ENCODE measurements at regions not wholly inside any gene's neighbourhood (a gene's known extent, or its start where the extent isn't known, plus 50 kb on each side); places are given as distances from the start of the nearest gene placed in this dataset.
"Not testable (repeated sequence)": the region's sequence is repeated elsewhere in the genome, so short reads cannot be mapped to it uniquely, and the experiment has no call there.

DNA sequence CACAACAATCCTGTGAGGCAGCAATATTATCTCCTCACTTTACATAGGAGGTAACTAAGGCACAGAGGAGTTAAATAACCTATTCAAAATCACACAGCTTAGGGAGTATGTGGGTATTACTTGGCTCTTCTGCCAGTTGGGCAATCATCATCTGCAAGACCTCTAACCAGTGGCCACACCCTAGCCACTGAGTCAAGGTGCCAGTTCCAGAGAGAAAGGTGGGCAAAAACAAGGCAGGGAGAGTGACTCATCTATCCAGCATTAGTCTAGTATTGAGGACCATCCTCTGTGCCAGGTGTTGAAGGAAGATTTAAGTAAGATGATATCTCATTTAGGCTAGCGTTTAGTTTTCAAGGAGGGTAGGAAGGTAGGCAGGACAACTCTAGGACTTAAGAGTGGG is 113.9 kb upstream of the EOLA2 start:
- DNase-seq (ENCODE audit: low spot score): no peak

DNA sequence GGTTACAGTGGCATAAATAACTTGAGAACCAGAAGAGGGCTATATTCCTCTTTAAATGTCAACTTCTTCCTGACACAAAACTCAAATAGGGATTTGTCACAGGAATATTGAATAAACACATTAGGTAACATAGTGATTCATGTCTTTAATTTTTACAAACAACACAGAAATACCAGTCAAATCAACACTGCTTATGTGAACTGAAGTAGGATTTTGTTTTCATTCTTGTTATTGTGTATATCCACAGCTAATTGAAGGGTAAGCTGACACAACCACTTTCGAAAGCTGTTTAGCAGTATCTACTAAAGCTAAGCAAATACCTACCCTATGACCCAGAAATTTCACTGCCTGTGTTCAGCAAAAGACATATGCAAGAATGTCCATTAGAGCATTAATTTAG is 120.4 kb upstream of the EOLA2 start:
- no peak for DNase-seq (ENCODE audit: low spot score)

DNA sequence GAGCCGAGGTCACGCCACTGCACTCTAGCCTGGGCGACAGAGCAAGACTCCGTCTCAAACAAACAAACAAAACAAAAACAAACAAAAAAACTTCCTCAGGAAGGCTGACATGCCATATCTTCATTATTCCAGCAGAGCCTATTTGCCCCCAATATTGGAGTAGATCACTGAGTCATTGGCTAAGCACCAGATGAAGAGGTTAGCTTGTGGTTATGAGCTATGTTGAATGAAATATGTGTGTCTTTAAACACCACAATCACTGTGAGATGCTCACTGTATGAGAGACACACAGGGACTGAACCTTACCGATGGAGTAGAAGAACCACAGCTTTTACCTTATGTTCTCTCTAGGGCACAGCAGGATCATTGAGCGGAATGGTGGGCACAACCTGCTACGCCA is 122.1 kb upstream of the EOLA2 start:
- no peak for DNase-seq (ENCODE audit: low spot score)

DNA sequence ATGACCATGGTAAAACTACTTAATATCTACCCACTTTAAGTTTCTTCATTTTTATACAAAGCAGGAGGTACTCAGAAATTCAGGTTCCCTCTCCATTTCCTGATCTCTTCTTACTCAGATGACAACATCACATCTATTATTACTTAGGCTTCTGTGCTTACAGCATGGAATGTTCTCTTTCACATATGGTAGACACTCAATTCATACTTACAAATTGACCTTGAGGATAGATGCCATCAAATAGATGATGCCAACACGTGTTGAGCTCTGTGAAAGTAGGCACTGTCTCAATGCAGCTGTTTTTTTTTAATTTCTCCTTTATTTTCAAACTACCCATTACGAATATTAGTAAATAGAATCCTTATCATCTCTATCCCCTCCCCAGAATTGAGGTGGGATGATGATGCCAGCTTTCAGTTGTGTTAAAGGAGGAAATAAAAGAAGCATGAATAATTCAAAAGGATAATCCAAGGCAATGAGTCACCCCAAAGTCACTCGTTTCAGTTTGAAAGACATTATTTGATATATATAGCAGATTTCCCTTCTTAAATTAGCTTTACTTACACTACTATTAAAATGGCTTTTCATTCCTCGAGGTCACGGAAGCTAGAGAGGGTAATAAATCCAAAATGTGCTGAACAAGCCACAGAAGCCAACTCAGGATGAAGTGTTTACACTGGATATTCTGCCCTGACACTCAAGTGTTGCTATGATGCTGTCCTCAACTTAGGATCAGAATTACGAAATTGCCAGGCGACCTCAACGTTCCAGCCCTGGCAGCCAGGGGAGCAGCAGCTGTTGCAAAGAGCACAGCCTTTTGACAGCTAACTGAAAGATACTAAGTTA is 124.2 kb upstream of the EOLA2 start:
- peak; percentile 21 for DNase-seq (ENCODE audit: low spot score)

DNA sequence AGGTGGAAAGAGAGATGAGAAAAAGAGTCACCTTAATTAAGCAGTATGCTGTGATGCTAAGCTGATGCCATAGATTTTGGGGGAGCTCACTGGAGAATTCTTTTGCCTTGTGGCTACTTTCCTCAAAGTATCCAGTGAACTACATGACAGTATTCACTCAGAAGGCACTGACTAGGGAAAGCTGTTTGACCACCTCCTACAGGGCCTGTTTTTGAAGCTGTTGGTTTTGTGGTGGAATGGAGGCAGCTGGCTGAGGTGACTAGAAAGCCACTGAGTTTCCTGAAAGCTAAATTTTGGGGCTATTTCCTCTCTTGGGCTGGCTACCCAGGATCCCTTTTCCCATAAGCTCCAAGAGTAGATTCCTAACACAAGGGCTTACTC is 124.8 kb upstream of the EOLA2 start:
- DNase-seq (ENCODE audit: low spot score): no peak

DNA sequence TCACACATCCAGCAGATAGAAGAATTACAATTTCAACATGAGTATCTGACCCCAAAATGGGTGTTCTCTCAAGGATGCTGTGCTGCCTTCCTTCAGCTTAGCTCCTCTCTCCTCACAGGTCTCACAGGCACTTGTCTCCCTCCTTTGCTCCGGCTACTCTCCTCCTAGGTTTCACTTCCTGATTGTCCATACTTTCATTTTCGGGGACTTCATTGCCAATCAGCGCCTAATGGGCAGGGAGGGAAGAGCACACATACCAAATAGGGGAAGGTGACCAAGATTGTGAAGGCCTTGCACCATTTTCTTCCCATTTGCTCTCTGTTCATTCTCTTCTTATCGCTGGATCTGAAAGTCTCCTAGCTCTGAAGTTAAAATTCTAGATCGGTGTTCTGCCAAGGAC is 125.4 kb upstream of the EOLA2 start:
- no peak for DNase-seq (ENCODE audit: low spot score)

DNA sequence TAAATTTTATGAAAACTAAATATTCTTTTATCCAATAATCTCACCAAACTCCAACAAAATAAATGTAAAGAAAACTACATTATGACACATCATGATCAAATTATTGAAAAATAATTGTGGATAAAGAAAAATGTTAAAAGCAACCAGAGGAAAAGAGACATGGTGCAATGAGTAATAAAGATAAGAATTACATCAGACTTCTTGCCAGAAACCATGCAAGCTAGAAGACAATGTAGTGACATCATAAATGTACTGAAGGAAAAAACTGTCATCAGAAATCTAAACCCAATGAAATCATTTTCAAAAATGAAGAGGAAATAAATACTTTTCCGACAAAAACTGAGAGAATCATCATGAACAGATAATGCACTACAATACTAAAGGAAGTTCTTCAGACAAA is 135.9 kb upstream of the EOLA2 start:
- DNase-seq (ENCODE audit: low spot score): no peak

DNA sequence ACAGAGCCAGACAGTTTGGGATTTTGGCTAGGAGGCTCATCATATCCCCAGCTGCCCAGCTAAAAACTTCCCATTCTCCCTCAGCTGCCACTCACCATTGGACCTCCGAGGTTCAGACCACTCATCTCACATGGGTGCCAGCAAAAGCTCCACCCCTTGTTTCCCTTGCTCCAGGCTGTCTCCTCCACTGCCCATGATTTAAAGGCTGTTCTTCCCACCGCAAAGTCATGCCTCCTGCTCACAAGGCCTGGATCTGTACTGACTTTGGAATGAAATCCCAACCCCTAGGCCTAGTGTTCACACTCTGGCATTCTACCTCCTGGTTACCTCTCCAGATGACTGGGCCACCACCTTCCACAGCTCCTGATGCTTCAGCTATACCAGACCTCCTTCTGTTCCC is 142.2 kb upstream of the EOLA2 start:
- DNase-seq (ENCODE audit: low spot score): no peak

DNA sequence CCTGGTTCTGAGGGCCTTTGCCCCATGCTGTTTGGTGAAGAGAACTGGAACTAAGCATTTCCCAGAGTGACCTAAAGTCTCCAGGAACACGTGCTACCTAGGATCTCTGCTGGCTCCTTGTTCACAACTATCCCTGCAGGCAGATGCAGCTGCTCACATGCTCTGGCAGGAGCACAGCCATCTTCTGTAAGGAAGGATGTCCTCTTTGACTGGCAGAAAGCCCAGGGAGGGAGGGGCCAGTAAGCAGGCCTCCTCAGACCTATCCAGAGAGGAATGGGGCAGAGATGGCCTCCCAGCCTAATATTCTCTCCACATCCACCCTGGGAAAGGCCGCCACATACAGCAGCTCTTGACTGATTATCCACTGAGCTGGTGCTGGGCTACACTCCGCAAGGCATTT is 142.8 kb upstream of the EOLA2 start:
- DNase-seq (ENCODE audit: low spot score): no peak

DNA sequence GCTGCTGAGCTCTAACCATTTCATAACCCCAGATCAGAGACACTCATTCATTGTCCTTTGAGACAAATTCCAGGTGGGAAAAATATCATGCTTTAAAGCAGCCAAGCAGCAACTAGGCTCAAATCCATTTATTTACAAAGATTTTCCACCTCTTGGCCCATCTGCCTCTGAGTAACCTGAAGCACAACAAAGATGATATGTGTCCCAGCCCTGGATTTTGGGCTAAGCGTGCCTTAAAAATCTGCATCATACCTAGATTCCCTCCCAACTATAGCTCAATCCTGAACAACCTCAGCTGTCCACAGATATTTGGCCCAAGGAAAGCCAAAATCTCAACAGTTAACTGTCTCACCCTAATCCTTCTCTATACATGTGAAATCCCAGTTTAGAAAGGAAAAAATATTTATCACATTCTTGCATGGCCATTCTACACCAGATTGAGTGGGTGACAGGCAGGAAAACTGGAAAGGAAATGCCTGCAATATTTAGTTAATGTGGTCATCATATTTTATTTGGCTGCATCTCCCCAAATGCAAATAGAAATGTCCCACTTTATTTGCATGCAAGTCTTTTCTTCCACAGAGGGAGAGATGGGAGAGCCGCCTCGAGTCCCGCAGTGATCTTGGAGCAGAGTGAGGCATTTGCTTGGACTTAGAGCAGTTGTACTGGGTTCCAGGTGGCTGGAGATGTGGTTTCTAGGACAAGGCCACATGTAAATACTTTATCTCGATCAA is 146.4 kb upstream of the EOLA2 start:
- peak; percentile 15 for DNase-seq (ENCODE audit: low spot score)

DNA sequence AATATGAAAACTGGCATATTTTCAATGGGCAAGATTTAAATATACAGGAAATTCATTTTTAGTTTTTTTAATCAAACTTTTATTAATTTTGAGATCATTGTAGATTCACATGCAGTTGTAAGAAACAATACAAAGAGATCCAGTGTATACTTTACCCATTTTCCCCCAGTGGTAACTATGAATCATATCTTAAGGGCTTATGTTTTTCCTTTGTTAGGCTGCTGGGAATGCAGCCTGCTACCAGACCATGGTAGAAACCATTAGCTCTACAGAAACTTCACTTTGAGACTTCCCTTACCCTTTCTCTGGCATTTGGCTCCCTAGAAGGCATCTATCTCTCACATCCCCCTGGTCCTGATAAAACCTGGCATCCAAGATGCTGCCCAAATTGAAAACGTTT is 147.6 kb upstream of the EOLA2 start:
- DNase-seq (ENCODE audit: low spot score): no peak

DNA sequence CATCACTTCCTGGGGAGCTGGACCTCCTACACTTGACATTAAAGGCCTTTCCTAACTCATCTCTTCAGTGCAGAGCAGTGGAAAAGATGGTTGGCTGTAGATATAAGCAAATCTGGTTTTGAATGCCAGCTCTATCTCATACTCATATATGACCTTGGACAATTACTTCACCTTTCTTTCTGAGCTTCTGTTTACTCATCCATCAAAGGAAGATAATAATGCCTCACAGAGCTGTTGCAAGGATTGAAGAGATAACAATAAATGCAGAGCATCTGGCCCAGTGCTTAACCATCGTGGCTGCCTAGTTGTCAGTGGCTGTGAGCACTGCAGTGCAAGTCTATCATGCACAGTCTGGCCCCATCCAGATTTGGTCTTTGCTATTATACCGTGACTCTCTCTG is 148.1 kb upstream of the EOLA2 start:
- no peak for DNase-seq (ENCODE audit: low spot score)

DNA sequence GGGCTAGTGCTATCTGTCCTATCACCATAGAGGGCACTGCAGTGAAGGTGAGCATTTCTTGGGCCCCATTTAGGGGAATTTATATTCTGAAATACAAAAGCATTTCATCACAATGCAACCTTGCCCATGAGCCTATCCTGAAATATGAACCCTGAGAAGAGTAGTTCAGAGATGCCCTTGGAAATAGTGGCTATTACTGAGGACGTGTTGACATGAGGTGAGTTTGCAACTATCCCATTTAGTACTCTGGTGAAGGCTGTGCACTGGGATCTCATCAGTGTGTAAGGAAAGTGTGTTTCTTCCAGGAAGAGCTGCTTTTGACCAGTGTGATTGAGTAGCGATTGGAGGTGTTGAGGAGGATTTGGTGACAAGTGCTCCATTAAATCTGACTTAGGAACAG is 149.3 kb upstream of the EOLA2 start:
- DNase-seq (ENCODE audit: low spot score): no peak

DNA sequence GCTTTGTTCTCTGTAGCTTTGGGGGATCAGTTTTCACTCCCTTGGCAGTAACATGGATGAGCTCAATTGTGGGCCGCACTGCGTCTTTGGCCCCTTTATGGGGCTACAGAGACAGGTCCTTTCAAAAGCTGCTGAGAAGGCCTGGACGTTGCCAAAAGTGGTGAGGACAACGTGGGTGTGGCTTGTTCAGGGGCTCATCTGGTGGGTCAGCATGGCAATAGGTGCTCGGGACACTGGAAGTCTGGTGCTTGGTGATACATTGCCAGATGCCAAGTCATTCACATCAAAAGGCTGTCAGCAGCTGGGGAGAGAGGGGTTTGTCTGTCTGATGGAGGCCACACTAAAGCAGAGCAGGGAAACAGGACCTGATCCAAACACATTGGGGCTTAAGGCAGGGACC is 149.8 kb upstream of the EOLA2 start:
- no peak for DNase-seq (ENCODE audit: low spot score)

DNA sequence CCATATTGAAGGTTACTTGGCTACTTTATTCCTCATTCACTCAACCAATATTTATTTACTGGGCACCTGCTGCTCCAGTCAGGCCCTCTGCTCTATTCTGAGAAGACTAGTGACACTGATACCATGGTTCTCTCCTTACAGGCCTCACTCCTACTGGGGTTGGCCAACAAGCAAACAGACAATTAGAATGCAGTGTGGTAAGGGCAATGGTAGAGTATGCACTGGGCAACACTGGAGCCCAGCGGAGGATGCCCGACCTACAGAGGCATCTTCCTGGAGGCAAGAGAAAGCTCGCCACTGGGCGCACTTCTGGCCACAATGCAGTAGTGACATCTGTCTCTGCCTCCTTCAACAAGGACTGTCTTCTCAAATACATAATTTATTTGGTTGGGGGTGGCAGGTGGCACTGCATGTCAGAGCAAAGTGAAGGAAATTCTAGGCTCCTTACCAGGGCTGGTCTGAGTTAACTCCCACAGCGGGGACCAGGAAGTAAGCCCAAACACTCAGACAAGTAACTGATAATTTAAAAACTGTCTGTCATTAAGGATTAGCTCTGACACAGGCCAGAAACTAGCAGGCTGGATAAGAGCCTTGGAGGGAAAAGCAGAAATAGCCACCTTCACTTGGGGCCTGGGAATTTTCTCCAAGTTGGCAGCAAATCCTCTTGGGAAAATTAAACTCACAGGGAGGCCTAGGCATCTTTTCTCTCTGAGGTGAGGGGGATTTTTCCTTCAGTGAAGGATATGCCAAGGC is 150.7 kb upstream of the EOLA2 start:
- DNase-seq (ENCODE audit: low spot score): no peak

DNA sequence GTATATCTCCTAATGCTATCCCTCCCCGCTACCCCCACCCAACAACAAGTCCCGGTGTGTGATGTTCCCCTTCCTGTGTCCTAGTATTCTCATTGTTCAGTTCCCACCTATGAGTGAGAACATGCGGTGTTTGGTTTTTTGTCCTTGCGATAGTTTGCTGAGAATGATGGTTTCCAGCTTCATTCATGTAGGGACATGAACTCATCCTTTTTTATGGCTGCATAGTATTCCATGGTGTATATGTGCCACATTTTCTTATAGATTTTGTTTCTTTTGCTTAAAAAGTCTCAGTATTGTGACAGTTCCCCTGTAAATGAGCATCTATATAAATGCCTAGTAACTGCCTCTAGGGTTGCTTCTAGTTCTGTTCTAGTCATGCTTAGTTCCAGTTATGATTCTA is 153.0 kb upstream of the EOLA2 start:
- DNase-seq (ENCODE audit: low spot score): not testable (repeated sequence)

DNA sequence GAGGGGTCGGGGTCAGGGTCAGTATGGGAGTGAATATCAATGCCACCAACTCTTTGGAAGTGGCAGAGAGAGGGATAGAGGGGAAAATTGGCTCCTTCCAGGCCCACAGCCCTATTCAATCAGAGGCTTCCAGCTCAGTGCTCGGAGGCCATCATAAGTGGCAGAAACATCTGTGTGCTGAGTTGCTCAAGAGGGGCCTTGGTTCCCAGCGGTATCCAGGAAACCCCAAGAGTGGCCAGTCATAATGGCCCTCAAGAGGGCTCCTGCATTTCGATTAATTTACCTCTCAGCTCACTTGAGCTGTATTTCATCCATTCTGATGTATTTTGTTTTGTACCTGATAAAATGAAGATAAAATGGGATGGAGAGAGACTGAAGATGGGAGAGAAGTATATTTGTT is 154.3 kb upstream of the EOLA2 start:
- no peak for DNase-seq (ENCODE audit: low spot score)

DNA sequence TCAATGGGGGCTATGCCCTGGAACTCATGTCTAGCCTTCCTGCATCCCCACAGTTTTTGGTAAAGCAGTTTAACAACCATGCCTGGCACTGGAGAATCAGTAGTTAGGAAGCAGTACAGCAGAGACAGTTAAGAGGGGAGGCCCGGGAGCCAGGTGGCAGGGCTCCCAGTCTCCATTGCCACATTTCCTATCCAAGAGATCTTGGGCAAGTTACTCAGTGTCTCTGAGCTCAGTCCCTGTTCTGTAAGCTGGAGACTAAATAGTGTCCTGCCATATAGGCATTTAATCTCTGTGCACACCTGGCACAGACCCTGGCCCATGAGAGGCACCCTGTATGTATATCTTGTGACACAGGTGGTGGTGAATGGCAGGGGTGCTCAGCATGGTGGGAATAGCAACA is 156.1 kb upstream of the EOLA2 start:
- DNase-seq (ENCODE audit: low spot score): no peak

DNA sequence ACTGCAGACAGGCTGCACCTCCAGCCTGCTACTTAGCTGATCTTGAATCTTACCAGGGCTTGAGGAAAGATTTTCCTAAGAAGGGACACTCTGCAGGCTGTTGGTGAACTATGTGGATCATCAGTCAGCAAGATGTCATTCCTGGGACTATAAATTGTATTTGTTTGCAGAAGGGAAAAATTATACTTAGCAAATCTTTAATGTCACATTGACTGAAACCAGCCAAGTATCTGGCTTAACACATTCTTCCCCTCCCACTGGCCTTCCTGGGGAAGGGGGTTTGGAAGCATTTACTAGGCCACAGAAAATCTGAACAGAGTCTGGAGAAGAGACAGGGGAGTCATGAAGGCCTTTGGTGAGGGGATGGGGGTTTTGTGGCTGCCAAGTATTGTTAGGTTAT is 156.7 kb upstream of the EOLA2 start:
- no peak for DNase-seq (ENCODE audit: low spot score)

DNA sequence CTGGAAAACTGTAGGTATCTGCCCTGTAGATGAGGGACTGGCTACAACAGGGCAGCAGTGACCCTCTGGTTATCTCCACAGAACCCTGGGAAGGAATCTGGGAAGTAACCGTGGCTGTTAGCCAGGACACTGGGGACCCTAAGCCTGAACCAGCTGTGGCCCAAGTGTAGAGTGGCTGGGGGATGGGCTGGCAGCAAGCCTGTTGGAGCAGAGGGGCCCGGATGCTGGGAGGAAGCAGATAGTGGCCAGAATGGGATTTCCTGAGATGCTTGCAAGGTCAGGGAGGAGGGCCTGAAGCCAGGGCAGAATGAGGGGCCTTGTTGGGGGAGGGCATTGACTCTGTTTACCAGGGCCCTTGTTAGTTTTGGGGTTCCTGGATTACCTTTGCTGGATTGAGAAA is 161.0 kb upstream of the EOLA2 start:
- DNase-seq (ENCODE audit: low spot score): no peak

DNA sequence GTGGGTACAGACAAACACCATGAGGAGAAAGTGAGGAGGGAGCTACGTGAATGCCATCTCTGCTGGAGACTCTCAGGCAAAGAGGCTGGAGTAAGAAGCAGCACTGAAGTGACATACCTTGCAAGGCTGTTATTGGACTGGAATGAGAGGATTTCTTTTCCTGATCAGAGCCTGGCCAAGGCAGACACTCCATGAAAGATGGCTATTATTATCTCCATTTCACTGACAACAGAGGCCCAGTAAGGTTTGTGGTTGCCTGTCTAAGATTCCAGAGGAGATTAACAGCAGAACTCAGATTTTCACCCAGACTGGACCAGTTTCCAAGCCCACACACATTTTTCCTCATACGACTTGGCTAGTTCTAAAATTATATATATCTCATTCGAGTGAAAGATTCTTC is 162.0 kb upstream of the EOLA2 start:
- no peak for DNase-seq (ENCODE audit: low spot score)

DNA sequence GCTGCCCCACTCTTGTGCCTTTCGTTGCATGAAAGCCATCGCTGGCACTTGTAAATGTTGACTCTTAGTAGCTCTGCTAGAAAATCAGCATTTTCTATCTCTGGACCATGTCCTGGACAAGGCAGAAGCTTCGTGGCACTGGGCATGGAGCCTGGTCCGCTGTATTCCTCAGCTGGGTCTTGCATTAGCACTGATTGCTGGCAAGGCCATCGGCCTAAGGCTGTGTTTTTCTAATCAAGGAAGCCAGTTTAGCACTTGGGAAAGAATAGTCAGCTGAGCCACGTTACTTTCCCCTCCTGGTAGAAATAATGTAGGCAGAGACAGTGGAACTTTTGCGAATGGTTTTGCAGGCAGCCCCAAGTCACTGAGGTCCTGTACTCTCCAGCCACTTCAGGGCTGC is 180.2 kb upstream of the EOLA2 start:
- no peak for DNase-seq (ENCODE audit: low spot score)

DNA sequence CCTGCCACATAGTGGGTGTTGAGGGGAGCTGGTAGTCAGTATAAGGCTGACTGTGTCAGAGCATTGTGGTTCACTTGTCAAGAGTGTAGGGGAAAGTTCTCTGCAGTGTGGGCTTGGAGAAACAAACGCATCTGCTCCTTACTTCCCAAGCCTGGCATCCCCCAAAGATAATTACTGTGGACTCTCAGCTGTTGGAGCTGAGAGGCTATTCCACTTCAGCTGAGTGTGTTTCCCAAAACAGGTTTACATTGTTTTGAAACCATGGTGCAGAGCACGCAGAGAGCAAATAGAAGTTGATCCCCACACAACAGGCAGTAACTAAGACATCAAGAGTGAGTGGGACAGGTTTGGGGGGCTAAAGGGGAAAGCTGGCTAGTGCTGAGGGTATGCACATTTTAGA is 181.0 kb upstream of the EOLA2 start:
- no peak for DNase-seq (ENCODE audit: low spot score)
